HepG2 (cell line): ENCODE measurements at regions not wholly inside any gene's neighbourhood (a gene's known extent, or its start where the extent isn't known, plus 50 kb on each side); places are given as distances from the start of the nearest gene placed in this dataset.

ENCODE experiments used
- ATF4 ChIP-seq, 2 experiments: fragments of 450-650 bp in 1 of 2; sonication (generic) in 1 of 2; formaldehyde crosslinking; IDR thresholded peaks; 2 replicates each; pipeline versions ENCODE4 v1.5.0 to v1.8.0; 2020 to 2022; ENCODE audit warnings: mild to moderate bottlenecking in 1 of 2, missing genetic modification reagents in 1 of 2
- CTCF ChIP-seq: sonication (generic); formaldehyde crosslinking; IDR thresholded peaks from 2 replicates; pipeline ENCODE4 v1.5.0; 2020; ENCODE audit warnings: mild to moderate bottlenecking, missing genetic modification reagents, moderate library complexity
- FOSL1 ChIP-seq: sonication (generic); formaldehyde crosslinking; IDR thresholded peaks from 2 replicates; pipeline ENCODE4 v1.9.0; 2021; ENCODE audit warnings: missing genetic modification reagents, borderline replicate concordance
- FOXA1 ChIP-seq, 2 experiments: fragments of 450-650 bp in 1 of 2; sonication (generic) in 1 of 2; formaldehyde crosslinking in 1 of 2; IDR thresholded peaks; 2 replicates each; pipeline versions ENCODE4 v1.4.0 to v1.6.1; 2016 to 2020; ENCODE audit warnings: missing genetic modification reagents in 1 of 2
- FOXA3 ChIP-seq: IDR thresholded peaks from 2 replicates; pipeline ENCODE4 v1.6.1; 2016; ENCODE audit warnings: missing genetic modification reagents, missing compliant biosample characterization
- GATAD2A ChIP-seq: IDR thresholded peaks from 2 replicates; pipeline ENCODE4 v1.6.1; 2016
- HOMEZ ChIP-seq: IDR thresholded peaks from 2 replicates; pipeline ENCODE4 v1.6.1; 2016; ENCODE audit warnings: low read depth
- IRF1 ChIP-seq: sonication (generic); formaldehyde crosslinking; IDR thresholded peaks from 2 replicates; pipeline ENCODE4 v1.4.0; 2020; ENCODE audit warnings: low read depth, mild to moderate bottlenecking, missing genetic modification reagents
- NCOA2 ChIP-seq: sonication (generic); formaldehyde crosslinking; IDR thresholded peaks from 2 replicates; pipeline ENCODE4 v1.8.0; 2022; ENCODE audit warnings: inconsistent platforms
- NFYC ChIP-seq: IDR thresholded peaks from 2 replicates; pipeline ENCODE4 v1.6.1; 2016; ENCODE audit warnings: missing genetic modification reagents, missing compliant biosample characterization
- NONO ChIP-seq, 2 experiments: fragments of 450-650 bp in 1 of 2; sonication (generic) in 1 of 2; formaldehyde crosslinking in 1 of 2; IDR thresholded peaks in 1 of 2; conservative IDR thresholded peaks in 1 of 2; 2 replicates each; pipeline versions ENCODE4 v1.6.1 to v1.8.0; 2017 to 2022; ENCODE audit warnings: mild to moderate bottlenecking in 1 of 2, missing genetic modification reagents in 1 of 2, moderate library complexity in 1 of 2
- NRL ChIP-seq: sonication (generic); formaldehyde crosslinking; IDR thresholded peaks from 2 replicates; pipeline ENCODE4 v1.5.0; 2020; ENCODE audit warnings: missing genetic modification reagents, mild to moderate bottlenecking, moderate library complexity, borderline replicate concordance
- SNAPC2 ChIP-seq: sonication (generic); formaldehyde crosslinking; IDR thresholded peaks from 2 replicates; pipeline ENCODE4 v1.8.1; 2022; ENCODE audit warnings: mild to moderate bottlenecking, missing genetic modification reagents
- SOX6 ChIP-seq, 2 experiments: fragments of 450-650 bp in 1 of 2; sonication (generic) in 1 of 2; formaldehyde crosslinking in 1 of 2; IDR thresholded peaks; 2 replicates each; pipeline versions ENCODE4 v1.4.0 to v1.6.1; 2017 to 2020; ENCODE audit warnings: antibody characterized with exemption in 1 of 2, mild to moderate bottlenecking in 1 of 2, missing genetic modification reagents in 1 of 2
- ZBTB21 ChIP-seq: sonication (generic); formaldehyde crosslinking; IDR thresholded peaks from 2 replicates; pipeline ENCODE4 v1.4.0; 2020; ENCODE audit warnings: missing genetic modification reagents
- ZNF253 ChIP-seq: sonication (generic); formaldehyde crosslinking; IDR thresholded peaks from 2 replicates; pipeline ENCODE4 v1.8.0; 2022; ENCODE audit warnings: mild to moderate bottlenecking, missing genetic modification reagents, borderline replicate concordance
- ZNF512 ChIP-seq: sonication (generic); formaldehyde crosslinking; IDR thresholded peaks from 2 replicates; pipeline ENCODE4 v1.4.0; 2020; ENCODE audit warnings: mild to moderate bottlenecking, missing genetic modification reagents
- ZXDC ChIP-seq: sonication (generic); formaldehyde crosslinking; IDR thresholded peaks from 2 replicates; pipeline ENCODE4 v1.5.0; 2020; ENCODE audit warnings: mild to moderate bottlenecking, missing genetic modification reagents

GRCh38 chr5:127206320-127207113 lies 84.1 kb upstream of the MEGF10 start (continued):
- no peak for TF ChIP-seq ZXDC (CRISPR knock-in tag)
- TF ChIP-seq ZNF253 = no peak
- TF ChIP-seq NONO (IDR thresholded peaks at IDR 0.05) = no peak
- TF ChIP-seq NONO (CRISPR knock-in tag; conservative IDR thresholded peaks at IDR 0.05) = no peak
- no peak for TF ChIP-seq IRF1 (CRISPR knock-in tag)
- TF ChIP-seq FOXA1 (IDR thresholded peaks at IDR 0.05) = no peak
- TF ChIP-seq FOXA1 (CRISPR knock-in tag; IDR thresholded peaks at IDR 0.05) = peak; percentile 53; the same call in 1 of the 2 replicates
- peak in 1 of 2 experiments; percentile 69; a peak in 2 of 4 replicates for TF ChIP-seq ATF4 (CRISPR knock-in tag; IDR thresholded peaks at IDR 0.05)
- peak; percentile 65; the same call in 1 of the 2 replicates for TF ChIP-seq FOSL1 (CRISPR knock-in tag)
- TF ChIP-seq SNAPC2 (CRISPR knock-in tag) = no peak
- no peak for TF ChIP-seq NRL
- TF ChIP-seq CTCF (CRISPR knock-in tag) = no peak
- peak; percentile 78 for TF ChIP-seq FOXA3 (CRISPR knock-in tag)
- no peak for TF ChIP-seq HOMEZ (CRISPR knock-in tag)
- 0 out of 2 replicates have a peak, but pooled peaks have one; percentile 39 for TF ChIP-seq GATAD2A (CRISPR knock-in tag)
- TF ChIP-seq NCOA2 (CRISPR knock-in tag) = no peak
- no peak for TF ChIP-seq ZNF512 (CRISPR knock-in tag)
- TF ChIP-seq NFYC (CRISPR knock-in tag) = no peak
- TF ChIP-seq ZBTB21 (CRISPR knock-in tag) = 0 out of 2 replicates have a peak, but pooled peaks have one; percentile 32
- TF ChIP-seq SOX6 (IDR thresholded peaks at IDR 0.05) = no peak
- TF ChIP-seq SOX6 (CRISPR knock-in tag; IDR thresholded peaks at IDR 0.05) = peak; percentile 65
